COLO668 (cell line): ENCODE measurements at regions not wholly inside any gene's neighbourhood (a gene's known extent, or its start where the extent isn't known, plus 50 kb on each side); places are given as distances from the start of the nearest gene placed in this dataset.
"Not testable (repeated sequence)": the region's sequence is repeated elsewhere in the genome, so short reads cannot be mapped to it uniquely, and the experiment has no call there.

Experiments
- DNase-seq: peaks from one replicate; lab custom pipeline; 2025; ENCODE audit not compliant: unreplicated experiment; lab: John Stamatoyannopoulos, UW

DNA sequence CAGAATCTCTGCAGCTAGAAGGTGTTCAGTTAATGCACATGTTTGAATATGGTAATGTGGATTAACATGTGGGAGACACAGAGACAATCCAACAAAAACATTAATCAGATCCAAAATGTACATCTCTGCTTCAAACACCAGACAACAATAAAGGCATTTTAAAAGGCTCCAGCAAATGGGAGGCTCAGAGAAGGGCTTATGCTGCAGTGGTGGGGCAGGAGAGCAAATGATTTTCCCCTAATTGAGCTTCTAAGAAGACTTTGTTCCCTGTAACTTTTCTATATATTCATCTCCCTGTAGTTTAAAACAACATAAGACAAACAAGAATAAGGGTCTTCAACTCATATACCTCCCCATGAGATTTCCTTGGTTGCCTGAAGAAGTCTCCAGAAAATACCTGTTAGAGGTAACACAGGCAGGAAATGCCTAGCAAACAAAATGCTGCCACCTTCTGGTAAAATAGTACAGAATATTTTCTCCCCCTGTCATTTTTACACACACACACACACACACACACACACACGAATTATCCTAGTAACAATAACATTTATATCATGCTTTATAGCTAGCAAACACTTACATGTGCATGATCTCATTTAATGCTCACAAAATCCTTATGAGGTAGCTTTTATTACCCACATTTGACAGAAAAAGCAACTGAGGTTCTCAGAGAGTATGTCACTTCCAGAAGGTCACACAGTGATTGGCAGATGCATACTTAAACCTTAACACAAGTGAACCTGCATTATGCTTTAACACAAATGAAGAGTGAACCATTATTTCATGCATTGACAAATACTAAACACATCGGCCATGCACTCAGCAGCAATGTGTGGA is 123.4 kb upstream of the MB21D2 start:
- DNase-seq: no peak

DNA sequence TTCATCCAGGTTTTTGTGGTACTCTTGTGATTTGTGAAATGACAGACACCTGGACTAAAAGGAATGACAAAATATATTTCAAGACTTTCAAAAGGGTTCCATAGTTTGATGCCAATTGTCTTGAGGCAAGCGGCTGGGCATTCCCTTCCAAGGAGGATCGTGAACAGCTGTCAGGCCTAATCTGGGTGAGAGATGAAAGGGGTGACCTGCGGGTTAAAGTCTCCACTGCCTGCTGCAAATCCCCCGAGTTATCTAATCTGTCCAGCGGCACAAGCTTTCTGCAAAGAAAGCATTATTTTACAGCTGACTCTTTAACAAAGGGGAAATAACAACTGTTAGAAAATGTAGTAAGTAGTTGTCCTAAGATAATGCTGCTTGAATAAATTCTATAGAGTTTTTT is 128.7 kb upstream of the MB21D2 start:
- no peak for DNase-seq

GRCh38 chr3:193047461-193047860 is 129.8 kb upstream of the MB21D2 start:
- DNase-seq: not testable (repeated sequence)

- no peak for DNase-seq
These were observed 130.5 kb upstream of the MB21D2 start for GRCh38 chr3:193048127-193048526.

DNA sequence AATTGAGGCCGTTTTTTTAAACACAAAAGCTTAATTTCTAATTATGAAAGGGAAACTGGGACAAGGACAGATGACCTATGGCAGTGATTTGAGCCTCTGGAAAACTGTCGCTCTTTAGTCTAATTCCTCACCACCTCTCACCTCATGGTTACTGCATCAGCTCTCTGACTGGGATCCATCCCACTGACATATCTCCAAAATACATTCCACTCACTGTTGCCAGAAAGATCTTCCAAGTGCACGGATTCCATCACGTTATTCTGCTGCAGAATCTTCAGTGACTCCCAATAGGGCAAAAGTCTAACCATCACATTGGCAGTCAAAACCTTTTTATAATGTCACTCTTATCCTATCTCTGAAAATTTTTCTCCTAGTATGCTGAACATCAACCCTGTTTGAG is 132.3 kb upstream of the MB21D2 start:
- DNase-seq: no peak

DNA sequence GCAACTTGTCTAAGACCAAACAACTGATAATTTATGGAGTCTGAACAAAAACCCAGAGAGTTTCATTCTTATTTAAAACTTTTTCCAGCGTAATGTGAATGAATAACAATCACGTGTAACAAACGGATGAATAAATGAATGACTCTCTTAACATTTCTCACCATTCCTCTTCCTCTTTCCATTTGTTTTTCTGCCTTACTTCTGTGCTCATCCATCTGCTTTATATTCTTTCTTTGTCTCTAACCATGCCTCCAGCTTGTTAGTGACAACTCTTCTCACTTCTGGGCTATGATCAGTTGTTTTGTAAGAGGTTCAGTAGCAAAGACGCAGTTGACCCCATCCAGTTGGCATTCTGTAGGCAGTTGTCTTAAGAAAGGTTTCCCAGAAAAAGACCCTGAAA is 133.7 kb upstream of the MB21D2 start:
- DNase-seq: no peak

DNA sequence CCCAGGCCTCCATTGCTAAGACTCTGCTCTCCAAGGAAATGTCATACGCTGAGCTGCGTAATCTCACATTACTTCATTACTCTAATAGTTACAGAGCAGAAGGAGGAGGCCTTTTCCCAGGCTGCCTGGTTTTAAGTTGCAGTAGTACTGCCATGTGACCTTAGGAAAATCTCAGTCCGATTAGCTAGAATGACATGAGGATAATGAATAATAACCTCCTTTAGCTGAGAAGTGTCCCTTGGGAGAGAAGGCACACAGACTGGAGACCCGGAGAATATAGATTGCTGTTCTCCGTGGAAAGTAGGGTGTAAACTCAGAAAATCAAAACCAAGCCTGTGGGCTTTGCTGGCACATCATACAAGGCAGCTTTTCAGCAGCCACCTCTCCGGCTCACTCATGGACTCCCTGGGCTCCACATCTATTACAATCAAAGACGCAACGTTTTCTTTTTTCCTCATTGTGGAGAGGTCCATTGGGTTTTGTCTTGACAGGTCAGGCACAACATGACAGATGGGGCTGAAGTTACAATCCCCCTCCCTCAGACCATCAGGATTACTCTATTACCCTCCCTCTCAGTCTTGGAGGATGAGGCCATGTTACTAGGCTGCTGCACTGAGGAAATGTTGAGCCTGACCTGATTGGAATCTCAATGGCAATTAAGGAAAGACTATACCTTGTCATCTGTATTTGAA is 134.8 kb upstream of the MB21D2 start:
- no peak for DNase-seq

- no peak for DNase-seq
These were observed 135.4 kb upstream of the MB21D2 start for GRCh38 chr3:193053046-193053435.

- DNase-seq: no peak
These were observed 137.7 kb upstream of the MB21D2 start for GRCh38 chr3:193055352-193055751.

GRCh38 chr3:193057616-193058015 is 140.0 kb upstream of the MB21D2 start:
- no peak for DNase-seq

DNA sequence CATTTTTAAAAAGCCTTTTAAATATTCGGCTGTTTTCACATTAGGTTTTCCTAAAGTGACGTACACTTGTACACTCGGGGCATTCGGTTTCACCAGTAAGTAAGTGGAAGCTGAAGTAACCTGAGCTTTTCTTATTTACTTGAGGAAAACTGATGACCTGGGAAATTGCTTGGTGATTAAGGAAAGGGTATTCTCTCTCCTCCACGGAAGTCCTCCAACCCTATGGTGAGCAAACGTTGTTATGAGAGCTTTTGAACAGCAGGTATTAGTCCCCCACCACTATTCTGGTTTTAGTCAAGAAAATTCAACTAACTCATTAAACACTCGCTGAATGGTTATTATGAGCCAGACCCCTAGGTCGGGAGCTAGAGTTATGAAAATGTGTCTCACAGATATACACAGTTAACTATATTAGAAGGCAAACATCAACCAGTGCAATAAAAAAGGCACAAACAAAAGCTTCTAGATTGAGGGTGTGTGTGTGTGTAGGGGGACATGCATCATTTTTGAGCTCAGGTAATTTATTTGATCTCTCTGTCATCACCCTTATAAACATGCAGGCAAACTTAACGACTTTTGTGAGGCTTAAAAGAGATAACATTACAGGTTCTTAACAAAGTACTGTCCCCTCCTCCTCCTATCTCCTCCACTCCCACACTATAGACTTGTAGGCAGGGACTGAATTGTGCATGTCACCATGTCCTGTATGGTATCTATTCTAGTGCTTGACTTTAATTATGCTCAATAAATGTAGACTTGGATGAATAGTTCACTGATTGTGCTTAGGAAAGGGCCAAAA is 143.3 kb upstream of the MB21D2 start:
- no peak for DNase-seq

DNA sequence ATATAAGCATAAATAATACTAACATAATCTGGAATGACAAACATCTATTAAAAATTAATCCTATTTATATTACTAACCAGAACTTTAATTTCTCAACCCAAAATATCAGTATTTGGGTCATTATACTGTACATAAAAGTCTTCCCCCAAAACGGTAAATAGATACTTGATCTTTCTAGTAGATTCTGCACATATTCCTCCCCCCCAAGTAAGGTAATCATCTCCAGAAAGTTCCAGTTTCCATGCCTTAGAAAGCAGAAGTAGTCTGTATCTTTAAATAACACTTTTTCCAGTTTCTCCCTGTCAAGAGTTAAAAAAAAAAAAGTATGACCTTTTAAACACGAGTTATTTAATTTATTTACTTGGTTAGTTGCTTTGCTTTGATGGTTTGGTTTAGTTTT is 150.7 kb upstream of the MB21D2 start:
- DNase-seq: no peak

DNA sequence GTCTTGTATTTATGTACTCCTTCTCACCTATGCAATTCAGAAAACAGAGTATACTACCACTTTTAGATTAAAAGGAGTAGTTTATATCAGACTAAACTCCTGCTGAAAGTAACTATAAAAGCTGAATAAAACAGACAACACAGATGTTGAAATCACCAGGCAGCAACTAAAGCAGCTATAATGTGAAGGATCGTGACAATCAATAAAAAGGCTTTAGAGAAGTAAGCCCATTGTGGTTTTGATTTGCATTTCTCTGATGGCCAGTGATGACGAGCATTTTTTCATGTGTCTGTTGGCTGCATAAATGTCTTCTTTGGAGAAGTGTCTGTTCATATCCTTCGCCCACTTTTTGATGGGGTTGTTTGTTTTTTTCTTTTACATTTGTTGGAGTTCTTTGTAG is 152.1 kb upstream of the MB21D2 start:
- DNase-seq: not testable (repeated sequence)

DNA sequence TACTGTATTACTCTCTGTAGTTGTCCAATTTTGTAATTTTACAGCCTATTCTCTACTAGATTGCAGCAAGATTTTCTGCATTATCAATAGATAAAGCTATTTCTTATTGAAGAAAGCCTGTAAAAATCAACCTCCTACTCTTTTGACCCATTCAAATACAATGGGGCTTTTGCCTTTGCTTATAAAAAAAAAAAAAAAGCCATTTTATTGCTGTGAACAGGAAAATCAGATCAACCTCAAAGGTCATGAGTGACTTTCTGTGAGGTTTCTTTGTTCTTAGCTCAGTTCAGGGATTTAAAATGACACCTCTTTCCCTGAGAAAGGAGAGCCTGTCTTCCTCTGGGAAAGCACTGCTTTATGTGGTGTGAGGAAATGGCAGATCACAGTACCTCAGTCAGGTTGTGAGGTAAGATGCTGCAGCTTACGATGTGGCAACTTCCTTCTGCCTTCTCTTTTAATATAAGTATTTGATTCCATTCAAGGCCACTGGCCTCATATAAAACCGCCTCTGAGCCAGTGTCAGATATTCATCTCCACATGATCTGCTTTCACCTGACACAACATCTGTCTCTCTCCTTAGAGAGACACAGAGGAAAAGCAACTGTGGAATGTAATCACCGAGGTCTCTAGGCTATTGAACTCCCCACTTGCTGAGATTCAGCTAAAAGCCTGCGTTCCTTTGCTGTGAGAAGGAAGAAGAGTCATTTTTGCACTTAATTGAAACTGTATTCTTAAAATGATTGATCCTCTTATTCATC is 161.5 kb upstream of the MB21D2 start:
- DNase-seq: no peak

GRCh38 chr3:193080821-193081365 is 160.1 kb upstream of the PLAAT1 start:
- DNase-seq: no peak

DNA sequence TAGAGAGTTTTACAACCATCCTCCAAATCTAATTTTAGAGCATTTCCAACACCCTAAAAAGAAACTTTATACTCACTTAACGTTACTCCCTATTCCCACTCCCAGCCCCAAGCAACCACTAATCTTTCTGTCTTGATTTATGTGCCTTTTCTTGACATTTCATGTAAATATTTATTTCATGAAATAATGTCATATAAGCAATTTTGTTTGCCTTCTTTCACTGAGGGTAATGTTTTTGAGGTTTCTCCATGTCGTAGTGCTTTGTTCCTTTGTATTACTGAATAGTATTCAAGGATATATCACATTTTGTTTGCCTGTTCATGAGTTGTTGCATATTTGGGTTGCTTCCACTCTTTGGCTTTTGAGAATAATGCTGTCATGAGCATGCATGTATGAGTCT is 155.4 kb upstream of the PLAAT1 start:
- DNase-seq: no peak

GRCh38 chr3:193086681-193087080 is 154.3 kb upstream of the PLAAT1 start:
- no peak for DNase-seq

- DNase-seq: no peak
These were observed 153.7 kb upstream of the PLAAT1 start for GRCh38 chr3:193087336-193087735.

DNA sequence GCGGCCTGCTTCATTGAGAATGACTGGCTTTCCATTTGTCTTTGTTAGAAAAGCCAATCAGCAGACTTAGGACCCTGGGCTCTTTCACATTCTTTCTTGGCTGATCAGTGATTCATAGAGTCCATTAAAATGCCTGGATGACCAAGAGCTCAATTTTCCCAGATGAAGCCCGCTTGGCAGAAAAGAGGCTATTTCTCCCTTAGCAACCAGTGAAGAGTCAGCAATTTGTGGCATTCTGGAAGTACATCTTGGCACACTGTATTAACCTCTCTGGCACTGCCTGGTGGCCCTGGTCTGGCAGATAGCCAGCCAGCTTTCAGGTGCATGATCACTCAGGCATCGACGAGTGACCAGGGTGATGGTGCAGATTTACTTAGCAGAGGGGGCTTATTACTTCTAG is 145.7 kb upstream of the PLAAT1 start:
- DNase-seq: no peak

DNA sequence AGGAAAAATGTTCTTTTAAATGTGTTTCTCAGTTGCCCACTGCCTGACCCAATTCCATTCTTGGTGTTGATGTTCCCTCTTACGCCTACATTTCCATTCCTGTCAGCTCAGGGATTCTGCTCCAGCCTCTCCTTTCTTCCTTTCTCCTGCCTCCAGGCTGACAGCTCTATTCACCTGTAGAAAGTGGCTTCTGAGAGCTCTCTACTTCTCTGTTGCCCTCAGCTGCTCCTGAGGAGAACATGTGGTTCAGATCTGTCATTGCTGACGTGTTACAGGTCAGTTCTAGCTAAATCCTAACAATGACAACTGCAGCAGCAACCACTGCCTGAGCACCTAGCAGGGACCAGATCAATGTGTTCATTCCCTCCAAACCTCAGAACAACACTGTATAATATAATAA is 144.9 kb upstream of the PLAAT1 start:
- DNase-seq: no peak
